Stimulated activated CD4-positive, alpha-beta T cell treated with anti-CD3 and anti-CD28 coated beads, TNF-alpha, amount 100 ng/mL, for 1 hour (primary cell): ENCODE measurements at regions not wholly inside any gene's neighbourhood (a gene's known extent, or its start where the extent isn't known, plus 50 kb on each side); places are given as distances from the start of the nearest gene placed in this dataset.

ENCODE experiments used
- DNase-seq, 3 donors: peaks; one replicate each; pipeline ENCODE4 v3.0.0-alpha.2; 2020; ENCODE audit warnings: low read depth in 3 of 3, low spot score in 1 of 3

- DNase-seq, result no peak
Observed at GRCh38 chr6:21648475-21649050, 55.0 kb downstream of the SOX4 start.

GRCh38 chr6:21653323-21653722 is 59.8 kb downstream of the SOX4 start:
- no peak for DNase-seq

DNA sequence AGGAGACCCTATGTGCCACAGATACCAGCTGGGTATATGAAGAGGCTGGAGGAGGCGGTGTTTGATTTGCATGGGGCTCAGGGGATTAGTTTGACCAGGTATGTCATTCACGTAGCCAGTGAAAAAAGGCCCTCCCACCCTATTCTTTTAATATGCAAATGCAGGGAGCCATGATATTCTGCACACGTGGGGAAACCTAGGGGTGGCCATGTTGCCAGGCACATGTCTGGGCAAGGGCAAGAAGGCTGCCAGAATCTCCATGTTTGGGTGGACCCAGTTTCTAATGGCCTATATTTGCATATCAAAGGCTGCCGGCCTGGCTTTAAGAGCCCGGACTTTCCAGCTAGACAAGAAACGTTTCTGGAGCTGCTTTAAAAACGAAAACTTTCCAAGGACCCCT is 60.4 kb downstream of the SOX4 start:
- no peak for DNase-seq

GRCh38 chr6:21654361-21654760 is 60.8 kb downstream of the SOX4 start:
- no peak for DNase-seq

- DNase-seq, result no peak
Observed at GRCh38 chr6:21663966-21664313, 70.4 kb downstream of the SOX4 start.

GRCh38 chr6:21664314-21665109 is 71.0 kb downstream of the SOX4 start:
- no peak for DNase-seq

GRCh38 chr6:21665110-21665391 is 71.5 kb downstream of the SOX4 start:
- DNase-seq, result no peak

GRCh38 chr6:21665392-21666200 is 72.0 kb downstream of the SOX4 start:
- DNase-seq, result no peak

DNA sequence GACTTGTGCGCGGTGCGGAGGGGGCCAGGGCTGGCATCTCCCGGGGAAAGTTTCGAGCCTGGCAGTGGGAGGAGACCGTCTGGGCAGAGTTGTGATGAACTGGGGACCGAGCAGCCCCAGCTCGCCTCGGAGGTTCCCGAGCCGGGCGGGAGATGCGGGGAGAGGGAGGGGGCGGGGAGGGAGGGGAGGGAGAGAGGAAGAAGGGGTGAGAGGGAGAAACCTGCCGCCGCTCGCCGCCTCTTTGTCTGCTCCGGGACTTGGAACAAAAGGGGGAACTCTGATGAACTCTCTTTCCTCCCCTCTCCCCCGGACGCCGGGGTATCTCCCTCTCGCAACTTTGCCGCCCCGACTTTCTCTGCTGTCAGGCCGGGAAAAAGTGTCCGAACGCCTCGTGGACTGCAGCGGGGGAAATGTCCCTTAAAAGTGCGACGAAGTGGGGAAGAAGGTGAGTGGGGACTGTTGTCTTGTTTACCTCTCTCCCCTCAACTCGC is 72.7 kb downstream of the SOX4 start:
- DNase-seq, result no peak

GRCh38 chr6:21666853-21667681 is 73.5 kb downstream of the SOX4 start:
- DNase-seq, result no peak

GRCh38 chr6:21668795-21669194 is 75.2 kb downstream of the SOX4 start:
- no peak for DNase-seq

DNA sequence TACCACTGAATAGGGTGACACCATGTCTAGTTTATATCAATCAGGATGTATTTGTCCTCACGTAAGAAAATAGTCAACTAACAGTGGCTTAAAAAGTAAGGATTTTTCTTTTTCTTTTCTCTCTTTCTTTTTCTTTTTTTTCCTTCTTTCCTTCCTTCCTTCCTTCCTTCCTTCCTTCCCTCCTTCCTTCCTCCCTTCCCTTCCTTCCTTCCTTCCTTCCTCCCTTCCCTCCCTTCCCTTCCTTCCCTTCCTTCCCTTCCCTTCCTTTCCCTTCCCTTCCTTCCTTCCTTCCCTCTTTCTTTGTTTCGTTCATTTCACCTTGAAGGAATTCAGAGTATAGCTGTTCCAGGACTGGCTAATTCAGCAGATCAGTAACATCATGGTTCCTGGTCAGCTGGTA is 83.2 kb downstream of the SOX4 start:
- DNase-seq, result no peak

GRCh38 chr6:21678990-21679389 is 85.4 kb downstream of the SOX4 start:
- no peak for DNase-seq

DNA sequence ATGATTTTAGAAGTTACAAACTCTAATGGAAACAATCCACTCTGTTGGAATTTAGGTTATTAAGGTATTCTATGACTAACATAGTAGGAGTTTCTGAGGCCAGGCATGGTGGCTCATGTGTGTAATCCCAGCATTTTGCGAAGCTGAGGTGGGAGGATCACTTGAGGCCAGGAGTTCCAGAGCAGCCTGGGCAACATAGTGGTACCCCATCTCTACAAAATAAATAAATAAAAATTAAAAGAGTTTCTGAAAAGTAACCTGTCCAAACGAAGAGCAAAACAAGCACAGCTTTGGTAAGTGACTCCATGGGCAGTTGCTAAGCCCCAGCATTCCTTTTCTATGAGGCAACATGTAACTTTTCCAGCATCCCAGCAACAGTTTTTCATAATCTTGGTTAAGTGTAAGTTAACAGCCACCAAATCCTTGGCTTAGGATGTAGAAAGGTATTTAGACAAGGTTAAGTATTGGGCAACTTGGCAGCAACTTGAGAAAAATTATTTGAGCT is 86.3 kb downstream of the SOX4 start:
- no peak for DNase-seq

DNA sequence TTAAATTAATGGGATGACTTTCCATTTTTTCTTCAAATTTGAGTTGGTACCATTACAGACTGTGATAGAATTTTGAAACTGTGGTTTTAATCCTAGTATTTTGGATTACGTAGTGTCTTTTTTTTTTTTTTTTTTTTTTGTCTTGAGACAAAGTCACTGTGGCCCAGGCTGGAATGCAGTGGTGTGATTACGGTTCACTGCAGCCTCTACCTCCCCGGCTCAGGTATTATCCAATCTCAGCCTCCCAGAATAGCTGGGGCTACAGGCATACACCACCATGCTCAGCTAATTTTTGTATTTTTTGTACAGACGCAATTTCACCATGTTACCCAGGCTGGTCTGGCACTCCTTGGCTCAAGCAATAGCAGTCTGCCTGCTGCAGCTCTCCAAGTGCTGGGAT is 87.1 kb downstream of the SOX4 start:
- DNase-seq, result no peak

- no peak for DNase-seq
Observed at GRCh38 chr6:21690489-21690888, 96.9 kb downstream of the SOX4 start.

- DNase-seq, result no peak
Observed at GRCh38 chr6:21691685-21692346, 98.3 kb downstream of the SOX4 start.

- DNase-seq, result no peak
Observed at GRCh38 chr6:21692721-21693120, 99.2 kb downstream of the SOX4 start.

DNA sequence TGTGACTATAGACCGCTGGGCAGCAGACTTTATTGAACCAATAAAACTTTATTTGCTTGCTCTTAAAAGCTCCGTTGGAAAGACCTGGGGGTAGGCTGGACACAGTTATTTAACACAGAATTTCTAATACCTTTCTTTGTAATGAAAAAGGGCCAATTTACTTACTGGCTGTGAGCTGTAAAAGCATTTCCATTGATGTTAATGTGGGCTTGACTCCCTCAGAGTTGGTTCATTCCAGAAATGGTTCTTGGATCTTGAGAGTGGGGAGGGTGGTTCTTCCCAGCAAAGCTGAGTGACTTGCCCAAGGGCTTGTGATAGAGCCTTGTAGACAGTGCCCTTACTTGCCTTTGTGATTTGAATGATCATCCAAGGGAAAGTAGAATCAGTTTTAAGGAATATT is 100.6 kb downstream of the SOX4 start:
- no peak for DNase-seq

DNA sequence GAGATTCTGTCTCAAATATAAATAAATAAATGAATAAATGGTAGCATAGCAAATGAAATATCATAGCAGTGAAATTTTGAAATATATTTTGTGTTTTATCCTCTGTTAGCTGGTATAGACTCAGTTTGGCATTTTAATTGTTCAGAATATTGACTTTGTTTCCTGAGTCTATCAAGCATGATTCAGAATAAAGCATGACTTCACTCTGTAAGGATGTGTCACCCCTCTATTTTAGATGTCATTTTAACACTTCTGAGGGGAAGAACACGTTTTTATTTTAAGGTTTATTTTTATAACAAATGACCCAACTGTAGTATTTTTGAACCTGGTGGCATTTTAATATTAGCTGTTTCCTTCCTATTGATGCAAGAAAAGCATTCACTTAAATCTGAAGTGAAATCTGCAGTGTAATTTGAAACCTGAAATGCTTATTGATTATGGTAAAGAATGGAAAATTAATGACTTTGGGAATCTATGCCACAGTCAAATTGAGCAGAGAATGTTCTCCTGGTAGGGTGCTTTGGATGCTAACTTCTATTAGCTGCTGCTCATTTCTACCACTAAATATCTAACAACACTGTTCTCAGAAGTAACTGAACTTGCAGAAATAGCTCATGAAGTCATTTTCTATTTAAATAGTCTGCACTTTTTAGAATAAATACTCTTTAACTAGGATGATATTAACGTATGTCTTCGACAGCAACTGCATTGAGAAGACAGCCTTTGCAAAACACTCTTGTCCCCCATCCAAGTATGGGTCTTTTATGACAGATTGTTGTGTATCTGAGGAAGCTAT is 114.2 kb downstream of the SOX4 start:
- no peak for DNase-seq
